Thyroid gland (tissue), 4 donors: ENCODE measurements at regions not wholly inside any gene's neighbourhood (a gene's known extent, or its start where the extent isn't known, plus 50 kb on each side); places are given as distances from the start of the nearest gene placed in this dataset.

Experiments
- CTCF ChIP-seq, 6 experiments: fragments of 200-600 bp in 3 of 6; fragments of 450-650 bp in 3 of 6; sonication (generic) in 3 of 6; IDR thresholded peaks; one replicate each; pipeline ENCODE4 v1.5.1; 2016 to 2019; ENCODE audit warnings: antibody characterized with exemption in 6 of 6, mild to moderate bottlenecking in 2 of 6, inconsistent platforms in 1 of 6, moderate library complexity in 1 of 6
- POLR2A ChIP-seq, 2 donors: fragments of 450-650 bp; IDR thresholded peaks; one replicate each; pipeline ENCODE4 v1.6.1; 2017; ENCODE audit warnings: antibody characterized with exemption in 2 of 2, mild to moderate bottlenecking in 2 of 2, moderate library complexity in 1 of 2

- TF ChIP-seq CTCF (IDR thresholded peaks at IDR 0.05): no peak
- no peak for TF ChIP-seq POLR2A (IDR thresholded peaks at IDR 0.05)
Observed at GRCh38 chr14:56461276-56462275, 118.0 kb upstream of the TMEM260 start.
